NB4 (cell line): ENCODE measurements at regions not wholly inside any gene's neighbourhood (a gene's known extent, or its start where the extent isn't known, plus 50 kb on each side); places are given as distances from the start of the nearest gene placed in this dataset.

ENCODE experiments used
- TF ChIP-seq, protein P1 (sequence below): IDR thresholded peaks from one replicate; pipeline ENCODE4 v1.5.1; 2012; ENCODE audit warnings: low read depth, low read length
- TF ChIP-seq, protein P2 (sequence below): IDR thresholded peaks from 2 replicates; pipeline ENCODE4 v1.6.1; 2011; ENCODE audit warnings: low read depth, low read length

DNA sequence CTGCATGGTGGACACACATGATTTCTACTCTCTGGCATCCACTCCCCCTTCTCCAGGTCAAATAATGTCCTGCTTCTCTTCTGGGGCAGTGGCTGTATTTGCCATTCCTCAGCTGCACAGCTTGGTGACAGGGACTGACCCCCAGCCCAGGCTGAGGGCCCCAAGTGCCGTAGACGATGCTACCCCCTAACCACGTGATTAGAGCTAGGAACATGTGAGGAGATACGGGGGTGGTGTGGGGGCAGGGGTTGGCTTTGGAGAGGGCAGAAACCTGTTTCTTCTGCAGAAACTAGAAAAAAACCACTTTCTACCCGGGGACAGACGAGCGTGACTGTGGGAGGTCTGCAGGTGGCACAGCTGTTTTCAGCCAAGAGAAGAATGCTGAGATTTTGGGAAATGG, 192.4 kb downstream of the SIPA1L2 start:
- TF ChIP-seq, protein P1, sequence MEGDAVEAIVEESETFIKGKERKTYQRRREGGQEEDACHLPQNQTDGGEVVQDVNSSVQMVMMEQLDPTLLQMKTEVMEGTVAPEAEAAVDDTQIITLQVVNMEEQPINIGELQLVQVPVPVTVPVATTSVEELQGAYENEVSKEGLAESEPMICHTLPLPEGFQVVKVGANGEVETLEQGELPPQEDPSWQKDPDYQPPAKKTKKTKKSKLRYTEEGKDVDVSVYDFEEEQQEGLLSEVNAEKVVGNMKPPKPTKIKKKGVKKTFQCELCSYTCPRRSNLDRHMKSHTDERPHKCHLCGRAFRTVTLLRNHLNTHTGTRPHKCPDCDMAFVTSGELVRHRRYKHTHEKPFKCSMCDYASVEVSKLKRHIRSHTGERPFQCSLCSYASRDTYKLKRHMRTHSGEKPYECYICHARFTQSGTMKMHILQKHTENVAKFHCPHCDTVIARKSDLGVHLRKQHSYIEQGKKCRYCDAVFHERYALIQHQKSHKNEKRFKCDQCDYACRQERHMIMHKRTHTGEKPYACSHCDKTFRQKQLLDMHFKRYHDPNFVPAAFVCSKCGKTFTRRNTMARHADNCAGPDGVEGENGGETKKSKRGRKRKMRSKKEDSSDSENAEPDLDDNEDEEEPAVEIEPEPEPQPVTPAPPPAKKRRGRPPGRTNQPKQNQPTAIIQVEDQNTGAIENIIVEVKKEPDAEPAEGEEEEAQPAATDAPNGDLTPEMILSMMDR, result no peak
- TF ChIP-seq, protein P2, sequence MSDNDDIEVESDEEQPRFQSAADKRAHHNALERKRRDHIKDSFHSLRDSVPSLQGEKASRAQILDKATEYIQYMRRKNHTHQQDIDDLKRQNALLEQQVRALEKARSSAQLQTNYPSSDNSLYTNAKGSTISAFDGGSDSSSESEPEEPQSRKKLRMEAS, result no peak
